HCT116 (cell line): ENCODE measurements at regions not wholly inside any gene's neighbourhood (a gene's known extent, or its start where the extent isn't known, plus 50 kb on each side); places are given as distances from the start of the nearest gene placed in this dataset.

Source experiments
- ATAC-seq: fragments of 200-7000 bp; cut with Tn5 transposase; 2 replicates; pipeline ENCODE4 v1.9.1; 2020; ENCODE audit warnings: mild to moderate bottlenecking, moderate library complexity
- BruUV-seq: library from RNA; stranded (reverse); fragments of 400-500 nt; replicated peaks from 2 replicates; lab custom pipeline; 2021; lab: Mats Ljungman, UMichigan
- CTCF ChIA-PET: fragments of 300-600 bp; sonication (Branson Sonifier 250); formaldehyde crosslinking; loops from one replicate; lab custom pipeline; 2021; ENCODE audit warnings: antibody characterized with exemption; lab: Charles Lee
- POLR2A ChIA-PET: fragments of 300-600, 350-600 bp; sonication (Branson Sonifier 250); formaldehyde crosslinking; loops from one replicate; lab custom pipeline; 2021; ENCODE audit warnings: antibody characterized with exemption; lab: Charles Lee
- RAD21 ChIA-PET, 2 experiments: fragments of 300-600 bp; sonication (Branson Sonifier 250); formaldehyde crosslinking; loops; one replicate each; lab custom pipeline; 2023; ENCODE audit warnings: low total read pairs in 2 of 2; ENCODE audit not compliant: uncharacterized antibody in 2 of 2, unreplicated experiment in 2 of 2, low non-redundant PET in 1 of 2; lab: Charles Lee
- DNase-seq: peaks from one replicate; pipeline ENCODE4 v3.0.0-alpha.2; 2010; ENCODE audit warnings: low read depth, low spot score
- H2AFZ ChIP-seq: fragments of 200-600 bp; shearing (Covaris generic), sonication (generic); 2 replicates; pipeline ENCODE4 v1.6.1; 2017; ENCODE audit warnings: low read depth, mixed run types, mixed read lengths, antibody characterized with exemption, low read length; ENCODE audit not compliant: poor library complexity, severe bottlenecking
- H3K27ac ChIP-seq: 2 replicates; pipeline ENCODE4 v1.5.1; 2012; ENCODE audit warnings: low read depth, low read length
- H3K27me3 ChIP-seq: fragments of 200-600 bp; sonication (generic); 2 replicates; pipeline ENCODE4 v1.6.1; 2016; ENCODE audit warnings: mixed run types, low read length, mixed read lengths; ENCODE audit not compliant: insufficient read depth
- H3K36me3 ChIP-seq, 2 experiments: fragments of 200-500 bp in 1 of 2; fragments of 200-600 bp in 1 of 2; sonication (Bioruptor generic) in 1 of 2; sonication (generic) in 1 of 2; 2 replicates each; pipeline versions ENCODE4 v1.5.1 to v1.6.1; 2014 to 2016; ENCODE audit warnings: low read length in 2 of 2, inconsistent platforms in 1 of 2, mixed read lengths in 1 of 2, mixed run types in 1 of 2; ENCODE audit not compliant: insufficient read depth in 2 of 2, control insufficient read depth in 1 of 2
- H3K4me1 ChIP-seq, 2 experiments: fragments of 200-600 bp in 1 of 2; sonication (generic) in 1 of 2; 2 replicates each; pipeline versions ENCODE4 v1.5.1 to v1.6.1; 2012 to 2017; ENCODE audit warnings: low read length in 2 of 2, inconsistent platforms in 1 of 2, mild to moderate bottlenecking in 1 of 2, mixed read lengths in 1 of 2, mixed run types in 1 of 2, moderate library complexity in 1 of 2; ENCODE audit not compliant: insufficient read depth in 2 of 2, control insufficient read depth in 1 of 2
- H3K4me2 ChIP-seq: fragments of 200-600 bp; sonication (generic); 2 replicates; pipeline ENCODE4 v1.6.1; 2017; ENCODE audit warnings: mixed run types, low read length, mixed read lengths
- H3K4me3 ChIP-seq, 2 experiments: fragments of 200-600 bp in 1 of 2; sonication (generic) in 1 of 2; replicated peaks in 1 of 2; 2 replicates each; pipeline ENCODE4 v1.5.1; 2011 to 2016; ENCODE audit warnings: low read length in 2 of 2, control low read depth in 1 of 2, low read depth in 1 of 2, mild to moderate bottlenecking in 1 of 2, mixed read lengths in 1 of 2, mixed run types in 1 of 2
- H3K79me2 ChIP-seq: fragments of 200-600 bp; sonication (generic); 2 replicates; pipeline ENCODE4 v1.6.1; 2017; ENCODE audit warnings: mild to moderate bottlenecking, mixed run types, low read length, moderate library complexity, mixed read lengths; ENCODE audit not compliant: insufficient read depth
- H3K9ac ChIP-seq: fragments of 200-600 bp; sonication (generic); 2 replicates; pipeline ENCODE4 v1.6.1; 2016; ENCODE audit warnings: low read length, mixed read lengths
- H3K9me2 ChIP-seq: fragments of 200-600 bp; sonication (generic), shearing (Covaris generic); 2 replicates; pipeline ENCODE4 v1.6.1; 2017; ENCODE audit warnings: mixed run types, mild to moderate bottlenecking, moderate library complexity; ENCODE audit not compliant: insufficient read depth
- H3K9me3 ChIP-seq, 2 experiments: fragments of 200-500 bp in 1 of 2; fragments of 200-600 bp in 1 of 2; sonication (Bioruptor generic) in 1 of 2; sonication (generic) in 1 of 2; 2 replicates each; pipeline ENCODE4 v1.6.1; 2014 to 2017; ENCODE audit warnings: low read length in 2 of 2, mixed read lengths in 2 of 2, inconsistent platforms in 1 of 2, low read depth in 1 of 2, mild to moderate bottlenecking in 1 of 2, mixed run types in 1 of 2, moderate library complexity in 1 of 2; ENCODE audit not compliant: control insufficient read depth in 1 of 2, insufficient read depth in 1 of 2
- H4K20me1 ChIP-seq: fragments of 200-600 bp; sonication (generic), shearing (Covaris generic); 2 replicates; pipeline ENCODE4 v1.6.1; 2017; ENCODE audit warnings: mixed run types, mild to moderate bottlenecking, moderate library complexity; ENCODE audit not compliant: insufficient read depth
- CBX3 ChIP-seq: IDR thresholded peaks from 2 replicates; pipeline ENCODE4 v1.6.1; 2012; ENCODE audit warnings: low read depth
- CEBPB ChIP-seq: IDR thresholded peaks from 2 replicates; pipeline ENCODE4 v1.6.1; 2012; ENCODE audit warnings: low read depth
- EGR1 ChIP-seq: IDR thresholded peaks from 2 replicates; pipeline ENCODE4 v1.6.1; 2012; ENCODE audit warnings: low read depth
- ELF1 ChIP-seq: IDR thresholded peaks from 2 replicates; pipeline ENCODE4 v1.6.1; 2012; ENCODE audit warnings: low read depth, borderline replicate concordance
- EZH2 ChIP-seq: fragments of 200-600 bp; sonication (generic); IDR thresholded peaks from 2 replicates; pipeline ENCODE4 v1.6.1; 2017; ENCODE audit warnings: antibody characterized with exemption, mixed run types
- EZH2phosphoT487 ChIP-seq: fragments of 200-600 bp; IDR thresholded peaks from 2 replicates; pipeline ENCODE4 v1.6.1; 2018; ENCODE audit warnings: antibody characterized with exemption, borderline replicate concordance
- FOSL1 ChIP-seq: IDR thresholded peaks from 2 replicates; pipeline ENCODE4 v1.6.1; 2012; ENCODE audit warnings: low read depth
- JUND ChIP-seq: IDR thresholded peaks from 2 replicates; pipeline ENCODE4 v1.6.1; 2012
- POLR2A ChIP-seq: IDR thresholded peaks from 2 replicates; pipeline ENCODE4 v1.7.0; 2011; ENCODE audit warnings: borderline replicate concordance; ENCODE audit not compliant: insufficient read depth, insufficient read length; ENCODE audit errors: extremely low read depth
- POLR2AphosphoS5 ChIP-seq: IDR thresholded peaks from 2 replicates; pipeline ENCODE4 v1.6.1; 2011; ENCODE audit warnings: mild to moderate bottlenecking, low read depth, low read length, moderate library complexity
- SIN3A ChIP-seq: IDR thresholded peaks from 2 replicates; pipeline ENCODE4 v1.6.1; 2012; ENCODE audit warnings: low read depth
- SP1 ChIP-seq: IDR thresholded peaks from 2 replicates; pipeline ENCODE4 v1.6.1; 2012; ENCODE audit warnings: low read depth
- TCF7L2 ChIP-seq: IDR thresholded peaks from 2 replicates; pipeline ENCODE4 v1.7.0; 2011; ENCODE audit warnings: borderline replicate concordance, inconsistent platforms; ENCODE audit not compliant: insufficient read depth, insufficient read length; ENCODE audit errors: extremely low read depth
- YY1 ChIP-seq: IDR thresholded peaks from 2 replicates; pipeline ENCODE4 v1.6.1; 2011; ENCODE audit warnings: low read length, low read depth, moderate library complexity, mild to moderate bottlenecking; ENCODE audit not compliant: insufficient replicate concordance; ENCODE audit errors: extremely low read depth
- ZFX ChIP-seq: fragments of 450-650 bp; IDR thresholded peaks from 2 replicates; pipeline ENCODE4 v1.6.1; 2017
- ZNF274 ChIP-seq: fragments of 200-500 bp; sonication (Bioruptor generic); IDR thresholded peaks from 2 replicates; pipeline ENCODE4 v1.6.1; 2014; ENCODE audit warnings: mild to moderate bottlenecking, low read depth, low read length, inconsistent platforms
- intact Hi-C: fragments of 100-400 bp; cut with micrococcal nuclease; formaldehyde crosslinking; loops from 2 replicates; pipeline ENCODE4 v1.10.0; 2022
- TF ChIP-seq, protein P1 (sequence below): IDR thresholded peaks from 2 replicates; pipeline ENCODE4 v1.6.1; 2012
- TF ChIP-seq, protein P2 (sequence below), 3 experiments: fragments of 200-600 bp in 1 of 3; sonication (generic) in 1 of 3; IDR thresholded peaks in 2 of 3; conservative IDR thresholded peaks in 1 of 3; 2 replicates each; pipeline ENCODE4 v1.5.1; 2012 to 2017; ENCODE audit warnings: low read depth in 2 of 3, low read length in 2 of 3, antibody characterized with exemption in 1 of 3, borderline replicate concordance in 1 of 3, control low read depth in 1 of 3, mild to moderate bottlenecking in 1 of 3, mixed read lengths in 1 of 3, mixed run types in 1 of 3, moderate library complexity in 1 of 3; ENCODE audit not compliant: insufficient read depth in 1 of 3
- TF ChIP-seq, protein P3 (sequence below): IDR thresholded peaks from 2 replicates; pipeline ENCODE4 v1.6.1; 2012

DNA sequence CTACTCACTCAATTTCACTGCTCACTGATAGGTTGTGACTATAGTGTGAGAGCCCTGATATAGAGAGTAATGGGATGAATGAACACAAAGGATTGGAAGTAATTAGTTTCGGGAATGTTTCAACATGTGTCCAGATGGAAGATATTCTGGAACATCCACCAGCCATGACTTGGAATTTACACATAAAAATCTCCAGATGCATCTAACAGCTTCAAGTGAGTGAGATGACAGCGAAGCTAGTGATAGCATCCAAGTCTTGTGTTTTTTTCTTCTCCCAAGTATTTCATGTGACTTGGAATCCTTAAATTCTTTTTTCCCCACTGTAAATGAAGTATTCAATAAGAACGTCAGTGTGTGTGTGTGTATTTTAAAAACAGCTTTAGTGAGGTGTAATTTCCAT lies 82.1 kb downstream of the CLDN34 start:
- ChIA-PET RAD21 (no interaction called here), CTCF (no interaction called here), POLR2A (no interaction called here)
- DNase-seq, result no peak
- Histone ChIP-seq H3K4me3 (no peak overlapping the region), H3K27ac (no peak overlapping the region), H3K36me3 (no peaks in the 10 kb centered on the region), H2AFZ (no peak overlapping the region), H3K4me2 (no peak overlapping the region), H3K27me3 (no peaks in the 10 kb centered on the region), H3K9ac (no peak overlapping the region), H3K4me1 (no peaks in the 10 kb centered on the region), H4K20me1 (no peaks in the 10 kb centered on the region), H3K9me2 (no peaks in the 10 kb centered on the region), H3K79me2 (no peaks in the 10 kb centered on the region), H3K9me3 (no peaks in the 10 kb centered on the region)
- intact Hi-C loops, result no loop called here
- no TSS peak for BruUV-seq
- ATAC-seq, result no peak
- TF ChIP-seq POLR2A (no peak), CEBPB (no peak), EZH2 (no peak), POLR2AphosphoS5 (no peak), SIN3A (no peak), ELF1 (no peak), YY1 (no peak), EZH2phosphoT487 (no peak), JUND (no peak), ZNF274 (no peak), FOSL1 (no peak), ZFX (no peak), EGR1 (no peak), TCF7L2 (no peak), CBX3 (no peak), SP1 (no peak)
- TF ChIP-seq, protein P1, sequence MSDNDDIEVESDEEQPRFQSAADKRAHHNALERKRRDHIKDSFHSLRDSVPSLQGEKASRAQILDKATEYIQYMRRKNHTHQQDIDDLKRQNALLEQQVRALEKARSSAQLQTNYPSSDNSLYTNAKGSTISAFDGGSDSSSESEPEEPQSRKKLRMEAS, result no peak
- TF ChIP-seq, protein P2, sequence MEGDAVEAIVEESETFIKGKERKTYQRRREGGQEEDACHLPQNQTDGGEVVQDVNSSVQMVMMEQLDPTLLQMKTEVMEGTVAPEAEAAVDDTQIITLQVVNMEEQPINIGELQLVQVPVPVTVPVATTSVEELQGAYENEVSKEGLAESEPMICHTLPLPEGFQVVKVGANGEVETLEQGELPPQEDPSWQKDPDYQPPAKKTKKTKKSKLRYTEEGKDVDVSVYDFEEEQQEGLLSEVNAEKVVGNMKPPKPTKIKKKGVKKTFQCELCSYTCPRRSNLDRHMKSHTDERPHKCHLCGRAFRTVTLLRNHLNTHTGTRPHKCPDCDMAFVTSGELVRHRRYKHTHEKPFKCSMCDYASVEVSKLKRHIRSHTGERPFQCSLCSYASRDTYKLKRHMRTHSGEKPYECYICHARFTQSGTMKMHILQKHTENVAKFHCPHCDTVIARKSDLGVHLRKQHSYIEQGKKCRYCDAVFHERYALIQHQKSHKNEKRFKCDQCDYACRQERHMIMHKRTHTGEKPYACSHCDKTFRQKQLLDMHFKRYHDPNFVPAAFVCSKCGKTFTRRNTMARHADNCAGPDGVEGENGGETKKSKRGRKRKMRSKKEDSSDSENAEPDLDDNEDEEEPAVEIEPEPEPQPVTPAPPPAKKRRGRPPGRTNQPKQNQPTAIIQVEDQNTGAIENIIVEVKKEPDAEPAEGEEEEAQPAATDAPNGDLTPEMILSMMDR (IDR thresholded peaks at IDR 0.05 in 2 of 3, conservative IDR thresholded peaks at IDR 0.05 in 1 of 3; ENCODE audit: borderline replicate concordance in 1 of 3, insufficient read depth in 1 of 3, low read depth in 2 of 3, low read length in 2 of 3), result no peak
- TF ChIP-seq, protein P3, sequence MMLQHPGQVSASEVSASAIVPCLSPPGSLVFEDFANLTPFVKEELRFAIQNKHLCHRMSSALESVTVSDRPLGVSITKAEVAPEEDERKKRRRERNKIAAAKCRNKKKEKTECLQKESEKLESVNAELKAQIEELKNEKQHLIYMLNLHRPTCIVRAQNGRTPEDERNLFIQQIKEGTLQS, result no peak
- TF ChIP-seq, all 23 proteins: peak for 0
